Stimulated activated memory B cell treated with anti-CD40 and anti-IgM and Interleukin-4, amounts not matched to agents 10 μg/mL and 1 μg/mL and 100 μg/mL, for 72 hours (primary cell): ENCODE measurements at regions not wholly inside any gene's neighbourhood (a gene's known extent, or its start where the extent isn't known, plus 50 kb on each side); places are given as distances from the start of the nearest gene placed in this dataset.

Experiments
- ATAC-seq: fragments of 150-1000 bp; cut with Tn5 transposase; 2 replicates; pipeline ENCODE4 v1.10.0; 2021
- H3K27ac Mint-ChIP-seq: one replicate; pipeline ENCODE4 v1.8.0; 2022; ENCODE audit warnings: mild to moderate bottlenecking, mixed read lengths
- H3K27me3 Mint-ChIP-seq: one replicate; pipeline ENCODE4 v1.8.0; 2022; ENCODE audit warnings: mixed read lengths
- H3K36me3 Mint-ChIP-seq: one replicate; pipeline ENCODE4 v1.8.0; 2022; ENCODE audit warnings: mixed read lengths
- H3K4me1 Mint-ChIP-seq: one replicate; pipeline ENCODE4 v1.8.0; 2022; ENCODE audit warnings: mixed read lengths
- H3K4me3 Mint-ChIP-seq: one replicate; pipeline ENCODE4 v1.8.0; 2022; ENCODE audit warnings: mild to moderate bottlenecking, moderate library complexity, mixed read lengths
- H3K9me3 Mint-ChIP-seq: one replicate; pipeline ENCODE4 v1.8.0; 2022; ENCODE audit warnings: mixed read lengths

- no peak for ATAC-seq
- H3K27me3 Mint-ChIP-seq: no peaks in the 10 kb centered on the region
- peaks cover 6% of the 10 kb centered on the region for H3K9me3 Mint-ChIP-seq
- H3K36me3 Mint-ChIP-seq: no peaks in the 10 kb centered on the region
- no peak overlapping the region for H3K27ac Mint-ChIP-seq
- H3K4me3 Mint-ChIP-seq: no peak overlapping the region
- H3K4me1 Mint-ChIP-seq: no peaks in the 10 kb centered on the region
Measured at GRCh38 chr15:87238451-87239068, 1018.0 kb downstream of the NTRK3 start.

DNA sequence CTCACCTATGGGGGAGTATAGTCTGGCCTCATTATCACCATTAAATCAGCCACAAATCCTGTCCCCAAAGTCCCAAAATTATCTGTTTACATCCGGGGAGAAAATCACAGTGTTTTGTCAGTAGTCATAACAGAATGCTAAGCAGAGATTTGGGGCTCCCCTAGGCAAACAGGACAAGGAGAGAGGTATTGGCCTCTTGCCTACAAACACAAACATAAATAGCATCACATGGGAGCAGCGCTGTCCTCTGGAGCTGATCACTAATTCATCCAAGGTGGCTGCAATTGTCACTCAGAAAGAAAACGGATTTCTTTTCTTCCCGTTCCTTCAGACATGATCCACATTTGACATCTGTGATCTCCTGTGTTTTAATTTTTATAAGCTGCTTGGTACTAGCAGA lies 1028.1 kb downstream of the NTRK3 start:
- no peak overlapping the region for H3K4me3 Mint-ChIP-seq
- no peaks in the 10 kb centered on the region for H3K27me3 Mint-ChIP-seq
- no peak for ATAC-seq
- no peak overlapping the region for H3K27ac Mint-ChIP-seq
- peaks cover 3% of the 10 kb centered on the region for H3K9me3 Mint-ChIP-seq
- H3K36me3 Mint-ChIP-seq: no peaks in the 10 kb centered on the region
- no peaks in the 10 kb centered on the region for H3K4me1 Mint-ChIP-seq

GRCh38 chr15:87227846-87228245 lies 1028.7 kb downstream of the NTRK3 start:
- no peak for ATAC-seq
- H3K4me3 Mint-ChIP-seq: no peak overlapping the region
- H3K27me3 Mint-ChIP-seq: no peaks in the 10 kb centered on the region
- no peaks in the 10 kb centered on the region for H3K36me3 Mint-ChIP-seq
- H3K9me3 Mint-ChIP-seq: peaks cover 3% of the 10 kb centered on the region
- no peaks in the 10 kb centered on the region for H3K4me1 Mint-ChIP-seq
- no peak overlapping the region for H3K27ac Mint-ChIP-seq

- Mint-ChIP-seq H3K9me3 (peaks cover 11% of the 10 kb centered on the region), H3K4me1 (no peaks in the 10 kb centered on the region), H3K4me3 (no peak overlapping the region), H3K27ac (no peak overlapping the region), H3K36me3 (no peaks in the 10 kb centered on the region), H3K27me3 (no peaks in the 10 kb centered on the region)
- no peak for ATAC-seq
Measured at GRCh38 chr15:87225436-87225835, 1031.1 kb downstream of the NTRK3 start.

DNA sequence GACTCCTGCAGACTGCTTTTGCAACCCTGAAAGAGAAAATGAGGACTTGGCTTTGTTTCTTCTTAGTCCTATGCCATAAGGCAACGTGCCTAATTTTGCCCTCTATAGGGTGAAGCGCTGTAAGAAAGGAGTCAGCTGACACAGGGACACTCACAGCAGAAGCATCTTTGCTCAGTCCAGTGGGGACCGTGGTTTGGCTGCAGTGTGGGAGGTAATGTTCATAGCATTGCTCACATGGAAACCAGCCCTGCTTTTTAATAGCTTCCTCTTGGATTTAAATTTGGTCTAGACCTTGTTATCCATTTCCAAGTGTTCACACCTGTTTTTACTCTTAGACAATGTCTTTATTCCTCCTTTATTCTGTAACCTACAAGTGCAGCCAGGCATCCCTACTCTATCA lies 1032.1 kb downstream of the NTRK3 start:
- peak; percentile 27 for ATAC-seq
- no peak overlapping the region for H3K4me3 Mint-ChIP-seq
- peaks cover 11% of the 10 kb centered on the region for H3K9me3 Mint-ChIP-seq
- H3K27ac Mint-ChIP-seq: no peak overlapping the region
- H3K27me3 Mint-ChIP-seq: no peaks in the 10 kb centered on the region
- H3K36me3 Mint-ChIP-seq: no peaks in the 10 kb centered on the region
- H3K4me1 Mint-ChIP-seq: no peaks in the 10 kb centered on the region

DNA sequence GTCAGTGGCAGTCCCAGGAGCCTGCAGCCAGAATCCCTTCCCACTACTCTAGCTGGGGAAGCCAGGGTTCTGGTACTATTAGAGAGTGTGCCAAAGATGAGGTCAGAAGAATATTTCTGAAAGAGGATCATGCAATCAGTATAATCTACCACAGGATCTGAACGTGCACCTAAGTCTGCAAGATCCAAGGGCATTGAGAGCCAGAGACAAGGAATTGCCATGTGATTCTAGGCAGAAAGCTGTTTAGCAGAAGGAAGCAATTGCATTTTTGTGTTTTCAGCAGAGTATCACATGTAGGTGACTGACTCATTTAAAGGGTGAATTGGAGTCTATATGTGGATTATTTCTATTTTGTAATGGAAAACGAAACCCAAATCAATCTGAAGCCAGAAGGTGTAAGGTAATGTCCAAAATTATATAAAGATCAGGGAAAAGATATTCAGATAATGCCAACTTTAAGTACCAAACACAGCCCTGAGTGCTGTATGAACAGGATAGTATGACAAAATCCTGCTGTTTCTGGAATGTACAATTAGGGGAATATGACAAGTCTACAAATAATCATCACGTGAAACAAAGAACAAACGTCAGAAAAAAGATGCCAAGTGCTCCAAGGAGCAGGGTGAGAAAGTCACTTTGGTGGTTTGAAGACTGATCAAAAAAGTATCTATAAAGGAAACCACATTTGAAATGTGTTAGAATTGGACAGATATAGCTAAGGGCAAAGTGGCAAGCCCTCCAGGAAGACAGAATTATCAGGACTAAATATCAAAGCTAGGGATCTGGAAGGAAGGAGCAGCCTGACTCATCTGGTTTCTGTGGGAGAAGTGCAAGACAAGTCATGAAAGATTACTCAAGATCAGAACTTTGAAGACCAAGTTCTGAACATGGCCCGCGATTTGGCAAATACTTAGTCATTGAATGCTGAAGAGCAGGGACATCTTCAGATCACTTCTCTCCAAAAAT lies 1036.6 kb downstream of the NTRK3 start:
- no peaks in the 10 kb centered on the region for H3K27me3 Mint-ChIP-seq
- peaks cover 9% of the 10 kb centered on the region for H3K9me3 Mint-ChIP-seq
- H3K4me3 Mint-ChIP-seq: no peak overlapping the region
- H3K4me1 Mint-ChIP-seq: no peaks in the 10 kb centered on the region
- ATAC-seq: no peak
- H3K27ac Mint-ChIP-seq: no peak overlapping the region
- no peaks in the 10 kb centered on the region for H3K36me3 Mint-ChIP-seq

GRCh38 chr15:87215100-87215499 lies 1041.4 kb downstream of the NTRK3 start:
- H3K27me3 Mint-ChIP-seq: no peaks in the 10 kb centered on the region
- H3K27ac Mint-ChIP-seq: no peak overlapping the region
- H3K9me3 Mint-ChIP-seq: no peaks in the 10 kb centered on the region
- H3K4me1 Mint-ChIP-seq: no peaks in the 10 kb centered on the region
- H3K4me3 Mint-ChIP-seq: no peak overlapping the region
- no peak for ATAC-seq
- no peaks in the 10 kb centered on the region for H3K36me3 Mint-ChIP-seq

DNA sequence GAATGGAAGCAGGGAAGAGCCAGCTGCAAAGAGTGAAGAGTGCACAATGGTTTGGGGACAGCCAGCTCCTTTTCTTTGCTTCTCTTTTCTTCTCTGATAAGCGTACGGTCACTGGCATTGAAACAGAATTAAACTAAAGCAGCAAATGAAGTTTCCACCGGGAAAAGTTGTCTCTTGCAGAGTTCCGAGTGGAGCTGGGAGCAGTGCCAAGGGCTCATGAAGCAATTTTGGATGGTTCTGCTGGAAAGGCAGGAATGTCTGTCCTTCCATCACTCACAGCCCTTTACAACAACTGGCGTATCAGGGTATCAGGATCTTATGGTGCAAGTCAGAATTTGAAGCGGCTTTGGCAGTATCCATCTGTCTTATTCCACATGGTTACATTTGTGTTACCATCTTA lies 1042.9 kb downstream of the NTRK3 start:
- no peaks in the 10 kb centered on the region for H3K27me3 Mint-ChIP-seq
- H3K9me3 Mint-ChIP-seq: no peaks in the 10 kb centered on the region
- no peaks in the 10 kb centered on the region for H3K4me1 Mint-ChIP-seq
- no peak overlapping the region for H3K27ac Mint-ChIP-seq
- H3K4me3 Mint-ChIP-seq: no peak overlapping the region
- no peaks in the 10 kb centered on the region for H3K36me3 Mint-ChIP-seq
- no peak for ATAC-seq

- Mint-ChIP-seq H3K4me3 (no peak overlapping the region), H3K4me1 (no peaks in the 10 kb centered on the region), H3K27me3 (no peaks in the 10 kb centered on the region), H3K27ac (no peak overlapping the region), H3K9me3 (no peaks in the 10 kb centered on the region), H3K36me3 (no peaks in the 10 kb centered on the region)
- ATAC-seq: no peak
Measured at GRCh38 chr15:87212041-87212440, 1044.5 kb downstream of the NTRK3 start.

- H3K36me3 Mint-ChIP-seq: no peaks in the 10 kb centered on the region
- no peak for ATAC-seq
- no peak overlapping the region for H3K27ac Mint-ChIP-seq
- H3K9me3 Mint-ChIP-seq: no peaks in the 10 kb centered on the region
- H3K4me1 Mint-ChIP-seq: no peaks in the 10 kb centered on the region
- H3K27me3 Mint-ChIP-seq: no peaks in the 10 kb centered on the region
- H3K4me3 Mint-ChIP-seq: no peak overlapping the region
Measured at GRCh38 chr15:87211547-87211946, 1045.0 kb downstream of the NTRK3 start.

- H3K27ac Mint-ChIP-seq: no peak overlapping the region
- H3K4me3 Mint-ChIP-seq: no peak overlapping the region
- no peaks in the 10 kb centered on the region for H3K4me1 Mint-ChIP-seq
- no peaks in the 10 kb centered on the region for H3K9me3 Mint-ChIP-seq
- ATAC-seq: no peak
- H3K36me3 Mint-ChIP-seq: no peaks in the 10 kb centered on the region
- H3K27me3 Mint-ChIP-seq: no peaks in the 10 kb centered on the region
Measured at GRCh38 chr15:87209891-87210689, 1046.4 kb downstream of the NTRK3 start.

GRCh38 chr15:87207990-87208580 lies 1048.5 kb downstream of the NTRK3 start:
- no peak overlapping the region for H3K4me3 Mint-ChIP-seq
- H3K27ac Mint-ChIP-seq: no peak overlapping the region
- no peaks in the 10 kb centered on the region for H3K36me3 Mint-ChIP-seq
- H3K27me3 Mint-ChIP-seq: no peaks in the 10 kb centered on the region
- H3K4me1 Mint-ChIP-seq: no peaks in the 10 kb centered on the region
- no peak for ATAC-seq
- peaks cover 3% of the 10 kb centered on the region for H3K9me3 Mint-ChIP-seq

DNA sequence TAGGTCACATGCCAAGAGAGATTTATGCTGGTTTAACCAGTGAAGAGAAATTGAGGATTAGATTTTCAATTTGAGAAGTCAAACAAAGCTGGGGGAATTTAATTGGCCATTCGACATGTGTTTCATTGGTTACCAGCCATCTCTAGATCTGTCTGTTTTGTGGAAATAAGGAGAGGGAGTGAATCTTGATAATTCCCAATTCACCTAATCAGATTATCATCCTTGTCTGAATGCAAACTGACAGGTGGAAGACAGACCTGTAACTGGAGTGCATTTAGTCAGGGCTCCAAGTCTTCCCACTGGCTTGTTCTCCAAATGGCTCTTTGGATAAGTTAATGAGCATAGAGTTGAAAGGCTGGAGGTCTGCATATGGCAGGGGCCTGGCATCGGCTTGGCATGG lies 1049.3 kb downstream of the NTRK3 start:
- Mint-ChIP-seq H3K27ac (no peak overlapping the region), H3K4me1 (no peaks in the 10 kb centered on the region), H3K36me3 (no peaks in the 10 kb centered on the region), H3K27me3 (no peaks in the 10 kb centered on the region), H3K4me3 (no peak overlapping the region), H3K9me3 (peaks cover 3% of the 10 kb centered on the region)
- no peak for ATAC-seq

DNA sequence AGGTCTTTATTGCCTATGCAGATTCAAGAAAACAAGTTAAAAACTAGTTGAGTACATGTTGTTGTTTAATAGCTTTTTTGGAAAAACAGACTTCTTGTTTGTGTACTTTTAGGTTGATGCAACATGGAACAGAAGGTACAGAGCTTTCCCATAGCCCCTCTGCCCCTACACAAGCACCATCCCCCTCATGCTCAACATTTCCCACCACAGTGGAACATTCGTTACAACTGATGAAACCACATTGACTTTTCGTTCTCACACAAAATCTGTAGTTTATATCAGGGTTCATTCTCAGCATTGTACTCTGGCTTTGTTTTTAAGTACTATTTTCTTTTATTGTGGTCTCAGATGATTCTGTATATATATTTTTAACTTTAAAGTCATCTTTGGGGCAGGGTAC lies 1054.6 kb downstream of the NTRK3 start:
- H3K9me3 Mint-ChIP-seq: peaks cover 10% of the 10 kb centered on the region
- no peaks in the 10 kb centered on the region for H3K4me1 Mint-ChIP-seq
- no peak for ATAC-seq
- H3K27ac Mint-ChIP-seq: no peak overlapping the region
- H3K36me3 Mint-ChIP-seq: no peaks in the 10 kb centered on the region
- H3K4me3 Mint-ChIP-seq: no peak overlapping the region
- no peaks in the 10 kb centered on the region for H3K27me3 Mint-ChIP-seq

- H3K27me3 Mint-ChIP-seq: no peaks in the 10 kb centered on the region
- peaks cover 10% of the 10 kb centered on the region for H3K9me3 Mint-ChIP-seq
- H3K27ac Mint-ChIP-seq: no peak overlapping the region
- H3K4me1 Mint-ChIP-seq: no peaks in the 10 kb centered on the region
- H3K36me3 Mint-ChIP-seq: no peaks in the 10 kb centered on the region
- ATAC-seq: no peak
- H3K4me3 Mint-ChIP-seq: no peak overlapping the region
Measured at GRCh38 chr15:87200149-87200548, 1056.4 kb downstream of the NTRK3 start.
